ENCODE measurements at regions not wholly inside any gene's neighbourhood (a gene's known extent, or its start where the extent isn't known, plus 50 kb on each side); places are given as distances from the start of the nearest gene placed in this dataset.

DNA sequence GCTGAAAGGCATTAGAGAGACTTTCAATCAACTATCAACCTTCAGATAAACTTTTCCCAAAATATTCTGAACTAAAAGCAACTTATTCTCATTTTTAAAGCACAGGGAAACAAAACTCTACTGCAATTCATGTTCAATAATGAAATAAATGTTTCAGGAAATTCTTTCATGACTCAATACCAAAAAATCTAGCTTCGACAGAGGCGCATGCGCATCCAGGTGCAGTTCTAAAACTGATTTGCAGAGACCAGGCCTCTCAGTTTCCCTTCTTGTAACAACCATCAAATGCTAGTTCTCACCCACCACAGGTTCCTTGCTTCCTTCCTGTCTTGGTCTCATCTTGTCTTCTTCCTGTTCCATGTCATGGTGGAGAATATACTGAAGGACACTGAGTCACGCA is 55.3 kb upstream of the NRBF2 start:
- ChIA-PET CTCF (interaction anchor here (0.9 kb wide), 1 partner anchor 20 kb away, joined by 3 read pairs; no protein-coding TSS in a partner anchor), POLR2A (no interaction called here)
- TF ChIP-seq, protein P1, sequence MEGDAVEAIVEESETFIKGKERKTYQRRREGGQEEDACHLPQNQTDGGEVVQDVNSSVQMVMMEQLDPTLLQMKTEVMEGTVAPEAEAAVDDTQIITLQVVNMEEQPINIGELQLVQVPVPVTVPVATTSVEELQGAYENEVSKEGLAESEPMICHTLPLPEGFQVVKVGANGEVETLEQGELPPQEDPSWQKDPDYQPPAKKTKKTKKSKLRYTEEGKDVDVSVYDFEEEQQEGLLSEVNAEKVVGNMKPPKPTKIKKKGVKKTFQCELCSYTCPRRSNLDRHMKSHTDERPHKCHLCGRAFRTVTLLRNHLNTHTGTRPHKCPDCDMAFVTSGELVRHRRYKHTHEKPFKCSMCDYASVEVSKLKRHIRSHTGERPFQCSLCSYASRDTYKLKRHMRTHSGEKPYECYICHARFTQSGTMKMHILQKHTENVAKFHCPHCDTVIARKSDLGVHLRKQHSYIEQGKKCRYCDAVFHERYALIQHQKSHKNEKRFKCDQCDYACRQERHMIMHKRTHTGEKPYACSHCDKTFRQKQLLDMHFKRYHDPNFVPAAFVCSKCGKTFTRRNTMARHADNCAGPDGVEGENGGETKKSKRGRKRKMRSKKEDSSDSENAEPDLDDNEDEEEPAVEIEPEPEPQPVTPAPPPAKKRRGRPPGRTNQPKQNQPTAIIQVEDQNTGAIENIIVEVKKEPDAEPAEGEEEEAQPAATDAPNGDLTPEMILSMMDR (IDR thresholded peaks at IDR 0.05; ENCODE audit: control extremely low read depth, extremely low read depth, low read depth, missing control alignments): no peak
- no peak for DNase-seq (ENCODE audit: extremely low spot score)

GRCh38 chr10:63072951-63073350 is 60.2 kb upstream of the NRBF2 start:
- TF ChIP-seq, protein P1 (IDR thresholded peaks at IDR 0.05; ENCODE audit: control extremely low read depth, extremely low read depth, low read depth, missing control alignments): no peak
- CTCF ChIA-PET: interaction anchor here (0.7 to 2.6 kb wide), 3 partner anchors 9 to 479 kb away, joined by 3 to 14 read pairs (median 3); no protein-coding TSS in a partner anchor
- POLR2A ChIA-PET: no interaction called here
- DNase-seq (ENCODE audit: extremely low spot score): no peak

- ChIA-PET POLR2A (no interaction called here), CTCF (interaction anchor here (1.0 to 1.1 kb wide), 2 partner anchors 37 to 242 kb away, joined by 3 read pairs; no protein-coding TSS in a partner anchor)
- no peak for DNase-seq (ENCODE audit: extremely low spot score)
Observed at GRCh38 chr10:63071145-63071544, 62.0 kb upstream of the NRBF2 start.

DNA sequence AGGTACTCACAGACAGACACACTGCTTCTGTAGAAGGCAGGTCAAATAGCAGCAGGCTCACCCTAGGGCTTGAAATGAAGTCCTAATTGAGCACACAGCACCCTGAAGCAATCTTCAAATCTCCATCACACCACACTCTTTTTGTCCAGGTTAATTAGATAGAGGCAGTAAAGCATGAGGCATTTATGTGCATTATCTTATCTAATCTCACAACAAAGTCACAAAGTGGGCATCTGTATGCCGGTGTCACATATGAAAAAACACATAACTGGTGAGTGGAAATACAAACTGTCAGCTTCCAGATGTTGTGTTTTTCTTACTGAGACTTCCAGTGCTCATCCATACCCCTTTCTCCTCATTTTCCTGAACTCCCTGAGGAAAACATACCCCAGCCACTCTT is 63.8 kb upstream of the NRBF2 start:
- no peak for DNase-seq (ENCODE audit: extremely low spot score)
- ChIA-PET POLR2A (no interaction called here), CTCF (interaction anchor here (2.0 kb wide), 1 partner anchor 13 kb away, joined by 4 read pairs; no protein-coding TSS in a partner anchor)
- TF ChIP-seq, protein P1 (IDR thresholded peaks at IDR 0.05; ENCODE audit: control extremely low read depth, extremely low read depth, low read depth, missing control alignments): no peak

More at GRCh38 chr10:63071145-63071544, 62.0 kb upstream of the NRBF2 start:
- TF ChIP-seq, protein P1 (IDR thresholded peaks at IDR 0.05; ENCODE audit: control extremely low read depth, extremely low read depth, low read depth, missing control alignments): no peak

- DNase-seq (ENCODE audit: extremely low spot score): no peak
- CTCF ChIA-PET: interaction anchor here (2.0 kb wide), 1 partner anchor 14 kb away, joined by 4 read pairs; no protein-coding TSS in a partner anchor
- POLR2A ChIA-PET: no interaction called here
- TF ChIP-seq, protein P1 (IDR thresholded peaks at IDR 0.05; ENCODE audit: control extremely low read depth, extremely low read depth, low read depth, missing control alignments): no peak
Observed at GRCh38 chr10:63068246-63068645, 64.9 kb upstream of the NRBF2 start.

DNA sequence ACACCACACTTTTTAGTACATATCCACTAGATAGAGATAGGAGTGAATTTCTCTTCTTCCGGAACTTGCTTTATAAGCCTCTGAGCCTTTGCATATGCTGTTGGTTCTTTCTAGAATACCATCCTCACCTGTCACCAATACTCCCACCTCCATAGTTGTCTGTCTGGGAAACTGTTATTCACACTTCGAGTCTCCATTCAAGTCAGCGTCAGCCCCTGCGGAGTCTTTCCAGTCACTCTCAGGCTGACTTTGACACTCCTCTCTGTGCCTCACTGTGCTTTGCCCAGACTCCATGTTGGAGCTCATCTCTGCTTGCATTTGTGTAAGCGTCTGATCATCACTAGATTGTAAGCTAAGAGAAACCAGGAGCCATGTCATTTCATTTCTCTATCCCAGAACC is 66.5 kb upstream of the NRBF2 start:
- TF ChIP-seq, protein P1 (IDR thresholded peaks at IDR 0.05; ENCODE audit: control extremely low read depth, extremely low read depth, low read depth, missing control alignments): no peak
- CTCF ChIA-PET: interaction anchor here (1.1 to 2.3 kb wide), 3 partner anchors 8 to 17 kb away, joined by 3 to 6 read pairs (median 3); no protein-coding TSS in a partner anchor
- no peak for DNase-seq (ENCODE audit: extremely low spot score)

More for the DNA sequence above, 66.5 kb upstream of the NRBF2 start:
- POLR2A ChIA-PET: no interaction called here
